VCaP (cell line): ENCODE measurements at regions not wholly inside any gene's neighbourhood (a gene's known extent, or its start where the extent isn't known, plus 50 kb on each side); places are given as distances from the start of the nearest gene placed in this dataset.
"Not testable (repeated sequence)": the region's sequence is repeated elsewhere in the genome, so short reads cannot be mapped to it uniquely, and the experiment has no call there.

ENCODE experiments used
- H3K27ac ChIP-seq: fragments of 450-650 bp; 2 replicates; pipeline ENCODE4 v1.5.1; 2017
- CTCF ChIP-seq: fragments of 450-650 bp; conservative IDR thresholded peaks from 2 replicates; pipeline ENCODE4 v1.5.1; 2017; ENCODE audit warnings: mild to moderate bottlenecking, moderate library complexity

GRCh38 chr15:20346082-20346805, 195.4 kb downstream of the GOLGA6L6 start:
- H3K27ac ChIP-seq: no peak overlapping the region
- no peak for TF ChIP-seq CTCF

- H3K27ac ChIP-seq: no peak overlapping the region
- TF ChIP-seq CTCF: no peak
Measured at GRCh38 chr15:20345401-20345958, 196.1 kb downstream of the GOLGA6L6 start.

GRCh38 chr15:20344601-20345400, 196.8 kb downstream of the GOLGA6L6 start:
- no peak for TF ChIP-seq CTCF
- no peak overlapping the region for H3K27ac ChIP-seq

GRCh38 chr15:20343395-20344211, 198.0 kb downstream of the GOLGA6L6 start:
- H3K27ac ChIP-seq: not testable (repeated sequence)

GRCh38 chr15:20342601-20343394, 198.8 kb downstream of the GOLGA6L6 start:
- H3K27ac ChIP-seq: not testable (repeated sequence)

GRCh38 chr15:20341901-20342600, 199.5 kb downstream of the GOLGA6L6 start:
- no peak for TF ChIP-seq CTCF
- no peak overlapping the region for H3K27ac ChIP-seq

- no peak for TF ChIP-seq CTCF
- no peak overlapping the region for H3K27ac ChIP-seq
Measured at GRCh38 chr15:20340931-20341661, 200.5 kb downstream of the GOLGA6L6 start.
